Thoracic aorta (tissue), 2 donors: ENCODE measurements at regions not wholly inside any gene's neighbourhood (a gene's known extent, or its start where the extent isn't known, plus 50 kb on each side); places are given as distances from the start of the nearest gene placed in this dataset.
"Not testable (repeated sequence)": the region's sequence is repeated elsewhere in the genome, so short reads cannot be mapped to it uniquely, and the experiment has no call there.

Experiments
- ATAC-seq: fragments of 150-250 bp; one replicate; pipeline ENCODE4 v1.8.0; 2017; ENCODE audit warnings: low read depth; ENCODE audit not compliant: insufficient number of reproducible peaks, low FRiP score
- DNase-seq: peaks from one replicate; pipeline ENCODE4 v3.0.0-alpha.2; 2020; ENCODE audit warnings: low spot score
- H3K27ac ChIP-seq, 2 donors: fragments of 200-600 bp; sonication (generic); 1 replicate in 1 of 2; 2 replicates in 1 of 2; pipeline ENCODE4 v1.5.1; 2016; ENCODE audit warnings: mild to moderate bottlenecking in 2 of 2, moderate library complexity in 2 of 2
- H3K27me3 ChIP-seq: fragments of 200-600 bp; sonication (generic); replicated peaks from 2 replicates; pipeline ENCODE4 v1.6.0; 2016; ENCODE audit warnings: mild to moderate bottlenecking; ENCODE audit not compliant: insufficient read depth
- H3K36me3 ChIP-seq: fragments of 200-600 bp; sonication (generic); one replicate; pipeline ENCODE4 v1.5.1; 2016
- H3K4me1 ChIP-seq, 2 donors: fragments of 200-600 bp; sonication (generic); 1 replicate in 1 of 2; 2 replicates in 1 of 2; pipeline versions ENCODE4 v1.5.1 to v1.6.0; 2016; ENCODE audit warnings: low read depth in 2 of 2, mild to moderate bottlenecking in 1 of 2; ENCODE audit not compliant: control insufficient read depth in 1 of 2
- H3K4me3 ChIP-seq: fragments of 200-600 bp; sonication (generic); 2 replicates; pipeline ENCODE4 v1.5.1; 2016; ENCODE audit warnings: mild to moderate bottlenecking
- H3K9me3 ChIP-seq: fragments of 200-600 bp; sonication (generic); 2 replicates; pipeline ENCODE4 v1.5.1; 2016
- TF ChIP-seq, protein P1 (sequence below): fragments of 200-600 bp; sonication (generic); IDR thresholded peaks from one replicate; pipeline ENCODE4 v1.5.1; 2019; ENCODE audit warnings: antibody characterized with exemption

GRCh38 chrX:124257924-124258702, 74.3 kb upstream of the TEX13D start:
- ATAC-seq = no peak
- H3K9me3 ChIP-seq = no peaks in the 10 kb centered on the region
- H3K27ac ChIP-seq = peak overlapping the region in 1 of 2 donors; percentile 57
- TF ChIP-seq, protein P1, sequence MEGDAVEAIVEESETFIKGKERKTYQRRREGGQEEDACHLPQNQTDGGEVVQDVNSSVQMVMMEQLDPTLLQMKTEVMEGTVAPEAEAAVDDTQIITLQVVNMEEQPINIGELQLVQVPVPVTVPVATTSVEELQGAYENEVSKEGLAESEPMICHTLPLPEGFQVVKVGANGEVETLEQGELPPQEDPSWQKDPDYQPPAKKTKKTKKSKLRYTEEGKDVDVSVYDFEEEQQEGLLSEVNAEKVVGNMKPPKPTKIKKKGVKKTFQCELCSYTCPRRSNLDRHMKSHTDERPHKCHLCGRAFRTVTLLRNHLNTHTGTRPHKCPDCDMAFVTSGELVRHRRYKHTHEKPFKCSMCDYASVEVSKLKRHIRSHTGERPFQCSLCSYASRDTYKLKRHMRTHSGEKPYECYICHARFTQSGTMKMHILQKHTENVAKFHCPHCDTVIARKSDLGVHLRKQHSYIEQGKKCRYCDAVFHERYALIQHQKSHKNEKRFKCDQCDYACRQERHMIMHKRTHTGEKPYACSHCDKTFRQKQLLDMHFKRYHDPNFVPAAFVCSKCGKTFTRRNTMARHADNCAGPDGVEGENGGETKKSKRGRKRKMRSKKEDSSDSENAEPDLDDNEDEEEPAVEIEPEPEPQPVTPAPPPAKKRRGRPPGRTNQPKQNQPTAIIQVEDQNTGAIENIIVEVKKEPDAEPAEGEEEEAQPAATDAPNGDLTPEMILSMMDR = no peak
- H3K4me1 ChIP-seq = peaks cover 4 to 25% of the 10 kb centered on the region in 2 donors
- no peaks in the 10 kb centered on the region for H3K27me3 ChIP-seq
- H3K4me3 ChIP-seq = no peak overlapping the region
- no peaks in the 10 kb centered on the region for H3K36me3 ChIP-seq
- DNase-seq = no peak

DNA sequence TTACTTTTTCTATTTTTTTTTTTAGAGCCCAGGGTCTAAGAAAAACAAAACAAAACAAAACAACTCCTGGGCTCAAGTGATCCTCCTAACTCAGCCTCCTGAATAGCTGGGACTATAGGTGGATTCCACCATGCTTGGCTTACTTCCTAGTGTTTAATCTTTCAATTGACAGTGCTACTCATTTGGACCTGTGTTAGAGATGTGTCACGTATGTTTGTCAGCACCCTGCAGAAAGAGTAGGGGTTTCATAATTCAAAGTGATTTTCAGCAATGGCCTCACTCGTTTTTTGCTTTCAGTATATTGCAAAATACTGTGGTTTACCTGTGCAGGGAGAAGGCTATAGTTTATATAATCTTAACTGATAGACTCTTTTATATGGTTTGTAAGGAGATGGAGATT, 71.6 kb upstream of the TEX13D start:
- H3K4me3 ChIP-seq = no peak overlapping the region
- no peaks in the 10 kb centered on the region for H3K27me3 ChIP-seq
- no peak for DNase-seq
- peaks cover 4 to 25% of the 10 kb centered on the region in 2 donors for H3K4me1 ChIP-seq
- no peaks in the 10 kb centered on the region for H3K9me3 ChIP-seq
- TF ChIP-seq, protein P1 = no peak
- H3K36me3 ChIP-seq = no peaks in the 10 kb centered on the region
- no peak overlapping the region for H3K27ac ChIP-seq
- no peak for ATAC-seq

DNA sequence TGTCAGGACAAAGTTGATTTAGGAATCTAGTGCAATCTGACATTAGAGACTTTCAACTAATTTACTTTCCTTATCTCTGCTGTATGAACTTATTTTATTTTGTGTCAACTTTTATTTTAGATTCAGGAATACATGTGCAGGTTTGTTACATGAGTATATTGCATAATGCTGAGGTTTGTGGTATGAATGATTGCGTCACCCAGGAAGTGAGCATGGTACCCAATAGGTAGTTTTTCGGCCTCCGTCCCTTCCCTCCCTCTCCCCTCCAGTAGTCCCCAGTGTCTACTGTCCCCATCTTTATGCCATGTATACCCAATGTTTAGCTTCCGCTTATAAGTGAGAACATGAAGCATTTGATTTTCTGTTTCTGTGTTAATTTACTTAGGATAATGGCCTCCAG, 68.7 kb upstream of the TEX13D start:
- Histone ChIP-seq H3K4me1 (peaks cover 0 to 2% of the 10 kb centered on the region in 2 donors), H3K27ac (no peak overlapping the region), H3K4me3 (no peak overlapping the region), H3K27me3 (no peaks in the 10 kb centered on the region), H3K36me3 (no peaks in the 10 kb centered on the region), H3K9me3 (no peaks in the 10 kb centered on the region)
- no peak for ATAC-seq
- no peak for DNase-seq
- TF ChIP-seq, protein P1 = no peak

- no peak overlapping the region for H3K27ac ChIP-seq
- H3K36me3 ChIP-seq = no peaks in the 10 kb centered on the region
- H3K9me3 ChIP-seq = no peaks in the 10 kb centered on the region
- H3K4me3 ChIP-seq = no peak overlapping the region
- no peak for ATAC-seq
- no peak for DNase-seq
- H3K4me1 ChIP-seq = no peaks in the 10 kb centered on the region
- TF ChIP-seq, protein P1 = no peak
- H3K27me3 ChIP-seq = no peaks in the 10 kb centered on the region
Measured at GRCh38 chrX:124268099-124268498, 64.4 kb upstream of the TEX13D start.

GRCh38 chrX:124269881-124270280, 62.6 kb upstream of the TEX13D start:
- no peak for DNase-seq
- no peak overlapping the region for H3K27ac ChIP-seq
- H3K4me1 ChIP-seq = peaks cover 2 to 6% of the 10 kb centered on the region in 2 donors
- ATAC-seq = no peak
- no peak overlapping the region for H3K4me3 ChIP-seq
- H3K9me3 ChIP-seq = no peaks in the 10 kb centered on the region
- TF ChIP-seq, protein P1 = no peak
- H3K36me3 ChIP-seq = no peaks in the 10 kb centered on the region
- no peaks in the 10 kb centered on the region for H3K27me3 ChIP-seq

DNA sequence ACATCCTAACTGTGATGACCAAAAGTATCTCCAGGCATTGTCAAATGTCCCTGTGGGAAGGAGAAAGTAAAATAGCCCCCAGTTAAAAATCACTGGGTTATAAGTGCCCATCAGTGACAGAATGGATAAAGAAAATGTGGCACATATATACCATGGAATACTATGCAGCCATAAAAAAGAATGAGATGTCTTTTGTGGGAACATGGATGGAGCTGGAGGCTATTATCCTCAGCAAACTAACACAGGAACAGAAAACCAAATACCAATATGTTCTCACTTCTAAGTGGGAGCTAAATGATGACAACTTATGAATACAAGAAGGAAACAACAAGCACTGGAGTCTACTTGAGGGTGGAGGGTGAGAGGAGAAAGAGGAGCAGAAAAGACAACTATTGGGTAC, 60.9 kb upstream of the TEX13D start:
- not testable (repeated sequence) for H3K36me3 ChIP-seq, H3K9me3 ChIP-seq, H3K27me3 ChIP-seq, H3K4me3 ChIP-seq, H3K27ac ChIP-seq, ATAC-seq, DNase-seq
- H3K4me1 ChIP-seq = peaks cover 2 to 14% of the 10 kb centered on the region in 2 donors
